Pulmonary artery endothelial cell (primary cell): ENCODE measurements at regions not wholly inside any gene's neighbourhood (a gene's known extent, or its start where the extent isn't known, plus 50 kb on each side); places are given as distances from the start of the nearest gene placed in this dataset.

Experiments used
- DNase-seq: peaks from one replicate; pipeline ENCODE4 v3.0.0-alpha.2; 2011; ENCODE audit warnings: low read depth, low spot score

- no peak for DNase-seq
Observed at GRCh38 chr1:50295566-50295965, 127.7 kb downstream of the DMRTA2 start.

- DNase-seq, result no peak
Observed at GRCh38 chr1:50292276-50292675, 131.0 kb downstream of the DMRTA2 start.

- no peak for DNase-seq
Observed at GRCh38 chr1:50289495-50289894, 133.7 kb downstream of the DMRTA2 start.

- no peak for DNase-seq
Observed at GRCh38 chr1:50285994-50286393, 137.2 kb downstream of the DMRTA2 start.

GRCh38 chr1:50279622-50280330, 143.5 kb downstream of the DMRTA2 start:
- DNase-seq, result no peak

GRCh38 chr1:50278961-50279360, 144.3 kb downstream of the DMRTA2 start:
- DNase-seq, result no peak

GRCh38 chr1:50278410-50278809, 144.8 kb downstream of the DMRTA2 start:
- DNase-seq, result no peak

GRCh38 chr1:50275566-50275965, 147.7 kb downstream of the DMRTA2 start:
- no peak for DNase-seq

- DNase-seq, result no peak
Observed at GRCh38 chr1:50272912-50273311, 150.3 kb downstream of the DMRTA2 start.

- DNase-seq, result no peak
Observed at GRCh38 chr1:50271968-50272578, 151.2 kb downstream of the DMRTA2 start.

GRCh38 chr1:50271337-50271736, 151.9 kb downstream of the DMRTA2 start:
- DNase-seq, result no peak

GRCh38 chr1:50270926-50271325, 152.3 kb downstream of the DMRTA2 start:
- no peak for DNase-seq

GRCh38 chr1:50268049-50268448, 155.2 kb downstream of the DMRTA2 start:
- no peak for DNase-seq

- DNase-seq, result no peak
Observed at GRCh38 chr1:50266509-50266908, 156.7 kb downstream of the DMRTA2 start.

GRCh38 chr1:50265790-50266314, 157.1 kb downstream of the ELAVL4 start:
- DNase-seq, result no peak

- no peak for DNase-seq
Observed at GRCh38 chr1:50264590-50264989, 155.9 kb downstream of the ELAVL4 start.

- no peak for DNase-seq
Observed at GRCh38 chr1:50262436-50262835, 153.7 kb downstream of the ELAVL4 start.

GRCh38 chr1:50261951-50262350, 153.2 kb downstream of the ELAVL4 start:
- no peak for DNase-seq

GRCh38 chr1:50257940-50258685, 149.4 kb downstream of the ELAVL4 start:
- no peak for DNase-seq

- DNase-seq, result no peak
Observed at GRCh38 chr1:50257029-50257428, 148.3 kb downstream of the ELAVL4 start.
